Fibroblast of skin of right quadriceps (primary cell): ENCODE measurements at regions not wholly inside any gene's neighbourhood (a gene's known extent, or its start where the extent isn't known, plus 50 kb on each side); places are given as distances from the start of the nearest gene placed in this dataset.

Experiments
- DNase-seq: peaks from one replicate; pipeline ENCODE4 v3.0.0-alpha.2; 2013

DNA sequence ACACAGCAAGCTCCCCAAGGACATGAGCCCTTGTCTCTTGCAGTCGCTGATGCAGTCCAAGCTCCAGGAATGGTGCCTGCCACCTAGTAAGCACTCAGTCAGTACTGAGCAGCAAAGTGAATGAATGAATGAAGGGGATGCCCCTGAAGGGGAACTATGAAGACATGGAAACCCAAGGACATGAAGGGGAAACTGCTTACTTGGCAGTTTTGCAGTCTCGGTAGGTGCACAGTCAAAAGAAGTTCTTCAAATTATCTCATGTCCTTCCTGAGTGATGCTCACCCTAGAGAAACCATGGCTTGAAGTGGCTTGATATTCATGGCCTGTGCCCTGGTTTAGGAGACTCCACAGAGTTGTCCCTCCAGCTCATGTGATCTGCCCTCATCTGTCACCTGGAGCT, 102.1 kb upstream of the DLX2 start:
- no peak for DNase-seq

DNA sequence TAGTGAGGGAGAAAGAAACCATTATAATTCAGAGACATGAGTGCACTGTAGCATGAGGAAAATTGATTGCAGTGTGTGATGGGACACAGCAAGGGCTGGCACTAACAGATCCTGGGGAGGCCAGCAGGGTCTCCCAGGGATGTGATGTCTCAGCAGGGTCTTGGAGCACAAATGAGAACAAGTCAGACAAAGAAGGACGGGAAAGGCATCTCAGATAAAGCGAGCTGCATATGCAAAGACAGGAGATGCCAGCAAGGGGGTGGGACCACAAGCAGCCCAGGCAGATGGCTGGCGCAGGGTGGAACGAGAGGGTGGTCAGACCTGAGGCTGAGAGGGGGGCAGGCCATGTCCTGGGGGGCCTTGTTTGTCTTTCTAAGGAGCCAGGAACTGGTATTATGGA, 102.6 kb upstream of the DLX2 start:
- no peak for DNase-seq

DNA sequence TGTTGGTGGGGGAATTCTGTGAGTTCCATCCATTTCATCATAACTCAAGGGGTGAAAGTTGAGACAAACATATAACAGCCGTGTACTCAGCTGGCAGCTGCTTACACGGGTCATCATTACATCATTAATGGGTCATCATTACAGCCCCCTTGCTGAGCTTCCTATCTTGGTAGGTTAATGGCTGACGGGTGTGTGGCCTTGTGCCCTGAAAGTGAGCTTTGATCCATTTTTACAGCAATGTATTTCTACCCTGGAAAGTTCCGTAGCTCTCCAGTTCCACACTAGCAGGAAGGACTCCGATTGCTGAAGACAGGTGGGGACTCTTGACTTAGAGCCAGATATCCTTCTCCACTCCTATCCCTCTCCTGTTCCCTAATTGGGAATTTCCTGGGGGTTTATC, 105.2 kb upstream of the DLX2 start:
- no peak for DNase-seq

DNA sequence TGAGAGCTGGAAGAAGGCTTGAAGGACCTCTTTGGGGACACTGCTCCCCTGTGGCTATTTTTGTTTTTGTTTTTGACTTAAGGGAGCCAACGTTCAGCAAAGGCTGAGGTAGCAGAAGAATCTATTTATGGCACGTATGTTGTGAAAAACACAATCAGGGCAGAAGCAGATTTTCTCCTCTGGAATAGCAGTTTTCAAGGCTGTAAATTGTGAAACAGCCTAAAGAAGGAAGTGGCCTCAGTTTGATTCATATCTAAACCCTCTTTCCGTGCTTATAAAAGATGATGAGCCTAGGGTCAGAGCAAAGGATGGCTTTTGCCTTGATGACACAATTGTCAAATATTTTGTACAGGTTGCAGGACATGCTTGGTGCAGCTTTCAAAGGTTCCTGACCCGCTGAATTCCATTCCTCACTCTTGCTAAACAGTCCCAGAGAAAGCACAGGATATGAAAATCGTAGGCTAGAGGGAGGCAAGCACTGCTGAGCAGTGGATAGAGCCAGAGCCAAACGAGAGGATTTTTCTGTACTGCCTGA, 106.2 kb upstream of the DLX2 start:
- peak; percentile 60 for DNase-seq

GRCh38 chr2:172210599-172210998, 107.9 kb upstream of the DLX2 start:
- DNase-seq, result no peak

DNA sequence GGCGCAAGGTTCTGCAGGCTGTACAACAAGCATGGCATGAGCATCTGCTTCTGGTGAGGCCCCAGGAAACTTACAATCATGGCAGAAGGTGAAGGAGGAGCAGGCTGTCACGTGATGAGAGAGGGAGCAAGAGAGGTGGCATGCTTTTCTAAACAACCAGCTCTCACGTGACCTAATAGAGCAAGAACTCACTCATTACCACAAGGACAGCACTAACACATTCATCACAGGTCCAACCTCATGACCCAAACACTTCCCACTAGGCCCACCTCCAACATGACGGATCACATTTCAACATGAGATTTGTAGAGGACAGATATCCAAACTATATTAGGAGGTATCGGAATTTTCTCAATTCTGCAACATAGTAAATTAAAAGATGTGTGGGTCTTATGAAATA, 108.8 kb upstream of the DLX2 start:
- peak; percentile 63 for DNase-seq

GRCh38 chr2:172213116-172213860, 110.6 kb upstream of the DLX2 start:
- no peak for DNase-seq

DNA sequence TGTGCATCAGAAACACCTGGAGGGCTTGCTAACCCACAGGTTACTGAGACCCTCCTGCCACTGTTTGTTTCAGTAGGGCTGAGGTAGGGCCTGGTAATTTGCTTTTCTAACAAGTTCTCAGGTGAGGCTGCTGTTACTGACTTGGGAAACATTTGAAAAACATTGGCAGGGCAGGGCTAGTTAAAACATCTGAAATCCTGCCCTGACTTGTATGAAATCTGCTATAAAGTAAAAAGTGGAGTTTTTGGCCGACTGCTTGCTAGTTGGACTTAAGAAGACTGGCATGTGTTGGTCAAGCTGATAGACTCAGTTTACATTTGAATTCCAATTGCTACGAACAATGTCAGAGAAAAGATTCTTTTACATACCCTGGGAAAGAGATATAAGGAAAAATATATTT, 111.6 kb upstream of the DLX2 start:
- DNase-seq, result no peak

GRCh38 chr2:172215172-172215935, 112.7 kb upstream of the DLX2 start:
- no peak for DNase-seq

- no peak for DNase-seq
Measured at GRCh38 chr2:172215936-172216335, 113.2 kb upstream of the DLX2 start.

- no peak for DNase-seq
Measured at GRCh38 chr2:172216477-172216876, 113.8 kb upstream of the DLX2 start.

GRCh38 chr2:172219201-172219600, 116.5 kb upstream of the DLX2 start:
- DNase-seq, result no peak

- DNase-seq, result no peak
Measured at GRCh38 chr2:172220121-172220520, 117.4 kb upstream of the DLX2 start.

DNA sequence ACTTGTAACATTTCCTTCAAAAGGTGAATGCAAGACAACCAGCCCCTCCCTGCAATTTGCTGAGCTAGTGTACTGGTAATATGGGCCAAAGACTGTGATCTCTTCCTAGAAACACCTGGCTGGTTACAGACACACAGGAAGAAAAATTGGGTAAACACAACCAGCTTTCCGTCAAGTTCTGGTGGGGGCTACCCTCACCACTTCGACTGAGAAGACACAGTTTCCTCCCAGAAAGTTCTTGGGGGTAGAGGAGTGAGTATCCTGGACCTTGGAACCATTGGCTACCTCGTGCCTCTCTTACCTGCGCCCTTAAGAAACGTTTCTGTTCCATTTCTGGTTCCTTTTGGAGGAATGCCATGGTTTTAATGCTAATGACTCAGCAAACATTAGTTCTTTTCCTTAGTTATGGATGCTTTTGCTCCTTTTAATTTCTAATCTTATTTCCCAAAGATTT, 120.9 kb upstream of the DLX2 start:
- no peak for DNase-seq

DNA sequence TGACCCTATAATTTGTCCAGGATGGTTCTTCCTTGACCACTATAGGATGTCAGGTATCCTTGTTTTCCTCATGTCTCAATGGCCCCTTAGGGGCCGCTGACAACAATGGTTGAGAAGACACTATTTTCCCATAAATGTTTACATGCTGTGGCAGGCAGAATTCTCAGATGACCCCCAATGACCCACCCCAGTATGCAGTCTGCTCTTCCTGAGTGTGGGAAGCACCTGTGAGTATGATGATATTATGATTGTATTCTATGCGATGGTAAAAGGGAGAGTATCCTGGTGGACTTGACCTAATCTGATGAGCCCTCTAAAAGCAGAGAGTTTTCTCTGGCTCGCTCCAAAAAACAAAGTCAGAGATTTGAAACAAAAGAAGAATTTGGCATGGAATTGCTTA, 123.1 kb upstream of the DLX2 start:
- no peak for DNase-seq

DNA sequence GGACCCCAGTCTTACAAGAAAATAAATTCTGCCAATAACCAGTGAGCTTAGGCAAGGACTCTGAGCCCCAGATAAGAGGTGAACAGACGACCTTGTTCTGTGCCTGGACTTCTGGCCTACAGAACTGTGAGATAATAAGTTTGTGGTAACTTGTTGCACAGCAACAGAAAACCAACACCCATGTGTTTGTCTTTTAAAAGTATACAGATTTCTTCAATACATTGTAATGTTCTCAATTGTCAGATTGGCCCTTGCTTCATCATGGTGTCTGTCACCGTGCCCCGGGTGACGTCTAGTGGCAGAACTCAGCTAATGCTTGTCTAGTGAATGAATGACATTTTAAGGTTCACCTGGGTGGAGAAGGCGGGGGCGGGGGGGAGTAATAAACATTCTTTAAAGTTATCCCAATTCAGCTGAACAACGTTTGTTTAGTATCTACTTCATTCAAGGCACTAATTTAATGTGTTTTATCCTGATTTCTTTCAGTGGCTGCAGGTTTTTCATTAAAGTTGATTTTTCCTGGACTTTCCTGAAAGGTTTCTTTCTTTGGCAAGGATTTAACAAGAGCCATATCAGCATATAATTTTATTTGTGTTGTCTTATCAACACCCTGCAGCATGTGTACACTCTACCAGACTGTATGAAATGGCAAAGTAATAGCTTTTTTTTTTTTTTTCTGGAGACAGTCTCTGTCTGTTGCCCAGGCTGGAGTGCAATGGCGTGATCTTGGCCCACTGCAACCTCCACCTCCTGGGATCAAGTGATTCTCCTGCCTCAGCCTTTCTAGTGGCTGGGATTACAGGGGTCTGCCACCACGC, 123.8 kb upstream of the DLX2 start:
- DNase-seq, result no peak

DNA sequence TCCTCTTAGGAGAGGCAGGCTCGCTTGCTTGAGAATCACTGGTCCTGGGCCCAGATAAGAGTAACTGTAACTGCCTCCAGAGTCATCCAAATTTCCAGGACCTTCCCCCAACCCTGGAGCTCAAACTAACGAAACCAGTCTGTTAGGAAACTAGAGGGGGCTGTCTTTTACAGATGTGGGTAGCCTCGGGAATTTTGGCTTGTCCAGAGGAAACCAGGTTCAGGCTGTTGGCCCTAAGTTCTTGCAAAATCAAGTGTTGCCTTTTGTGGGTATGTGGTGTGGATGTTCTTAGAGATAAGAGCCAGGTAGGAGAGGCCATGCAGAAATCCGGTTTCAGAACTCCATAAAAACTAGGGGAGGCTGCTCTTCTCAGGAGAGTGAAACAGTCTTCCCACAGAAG, 125.0 kb upstream of the DLX2 start:
- DNase-seq, result no peak

GRCh38 chr2:172228177-172228808, 125.6 kb upstream of the DLX2 start:
- DNase-seq, result no peak

DNA sequence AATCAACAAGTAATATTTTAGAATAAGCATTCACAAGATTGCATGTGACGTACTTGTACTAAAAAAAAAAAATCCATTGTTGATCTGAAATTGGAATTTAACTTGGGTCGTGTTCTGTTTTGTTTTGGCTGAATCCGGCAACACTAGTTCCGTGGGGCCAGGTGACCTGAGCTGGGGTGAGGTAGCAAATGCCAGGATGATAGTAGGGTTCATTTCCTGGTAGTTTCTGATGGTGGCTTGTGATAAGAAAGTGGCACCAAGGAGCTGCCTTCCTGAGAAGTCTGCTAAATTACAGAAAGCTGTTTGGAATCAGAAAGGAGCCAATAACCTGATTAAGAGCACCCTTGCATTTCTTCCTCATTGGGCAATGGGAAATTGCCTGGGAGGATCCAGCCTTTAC, 126.4 kb upstream of the DLX2 start:
- DNase-seq, result no peak

- no peak for DNase-seq
Measured at GRCh38 chr2:172230332-172230888, 127.7 kb upstream of the DLX2 start.

DNA sequence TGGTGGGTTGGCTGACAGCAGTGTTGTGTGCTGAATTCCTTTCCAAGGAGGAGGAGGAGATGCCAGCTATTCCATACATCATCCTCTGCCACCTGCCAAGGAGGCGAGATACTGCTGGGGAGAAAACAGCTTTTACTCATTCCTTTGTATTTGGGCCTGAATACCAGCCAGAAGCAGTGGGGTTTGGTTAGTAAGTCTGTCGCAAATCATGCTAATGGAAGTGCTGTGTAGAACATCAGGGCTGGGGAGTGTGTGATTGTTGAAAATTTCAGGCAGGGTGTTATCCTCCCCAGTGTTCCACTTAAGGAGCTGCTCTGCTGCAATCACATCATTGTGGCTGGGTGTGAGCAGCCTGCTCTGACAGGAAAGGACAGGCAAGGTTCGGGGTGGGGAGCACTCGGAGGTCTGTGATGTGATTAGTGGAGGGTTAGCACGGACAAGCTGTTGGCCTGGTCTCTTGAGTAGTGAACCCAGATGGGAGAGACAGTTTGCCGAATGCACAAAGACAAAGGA, 128.2 kb upstream of the DLX2 start:
- no peak for DNase-seq

DNA sequence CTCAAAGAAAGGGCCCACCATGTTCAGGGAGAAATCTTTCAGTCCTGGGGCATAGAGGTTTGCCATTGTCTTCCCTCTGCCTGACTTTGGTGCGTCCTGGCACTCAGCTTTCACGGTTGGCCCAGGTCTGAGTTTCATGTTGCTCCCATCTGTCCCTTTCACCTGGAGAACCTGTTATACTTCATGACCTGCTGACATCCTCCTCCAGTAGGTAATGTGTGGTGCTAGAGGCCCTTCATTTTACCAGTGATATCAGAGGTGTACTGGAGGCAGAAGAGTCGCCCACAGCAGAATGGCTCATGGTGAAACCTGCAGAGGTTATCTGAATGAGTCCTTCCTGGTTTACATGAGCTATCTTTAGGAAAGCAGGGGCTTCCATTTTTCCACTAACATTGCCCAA, 128.8 kb upstream of the DLX2 start:
- no peak for DNase-seq
